22Rv1 (cell line): ENCODE measurements at regions not wholly inside any gene's neighbourhood (a gene's known extent, or its start where the extent isn't known, plus 50 kb on each side); places are given as distances from the start of the nearest gene placed in this dataset.

Source experiments
- H3K27ac ChIP-seq: fragments of 450-650 bp; 2 replicates; pipeline ENCODE4 v1.5.1; 2017
- ZFX ChIP-seq: fragments of 450-650 bp; IDR thresholded peaks from 2 replicates; pipeline ENCODE4 v1.6.1; 2017; ENCODE audit warnings: antibody characterized with exemption, borderline replicate concordance
- TF ChIP-seq, protein P1 (sequence below): fragments of 450-650 bp; IDR thresholded peaks from 2 replicates; pipeline ENCODE4 v1.5.1; 2017; ENCODE audit warnings: mild to moderate bottlenecking

DNA sequence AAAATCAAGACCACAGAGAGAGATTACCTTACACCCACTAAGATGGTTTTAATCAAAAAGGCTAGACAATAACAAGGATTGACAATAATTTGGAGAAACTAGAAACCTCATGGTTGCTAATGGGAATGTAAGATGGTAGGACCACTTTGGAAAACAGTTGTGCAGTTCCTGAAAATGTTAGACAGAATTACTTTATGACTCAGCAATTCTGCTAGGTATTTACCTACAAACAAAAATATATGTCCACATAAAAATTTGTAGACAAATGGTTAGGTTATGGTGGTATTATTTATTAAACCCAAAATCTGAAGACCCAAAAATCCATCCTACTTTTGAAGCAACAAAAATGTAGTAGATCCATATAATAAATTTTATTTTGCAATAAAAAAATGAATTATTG is 1027.0 kb upstream of the ADGRL3 start:
- TF ChIP-seq ZFX: no peak
- TF ChIP-seq, protein P1, sequence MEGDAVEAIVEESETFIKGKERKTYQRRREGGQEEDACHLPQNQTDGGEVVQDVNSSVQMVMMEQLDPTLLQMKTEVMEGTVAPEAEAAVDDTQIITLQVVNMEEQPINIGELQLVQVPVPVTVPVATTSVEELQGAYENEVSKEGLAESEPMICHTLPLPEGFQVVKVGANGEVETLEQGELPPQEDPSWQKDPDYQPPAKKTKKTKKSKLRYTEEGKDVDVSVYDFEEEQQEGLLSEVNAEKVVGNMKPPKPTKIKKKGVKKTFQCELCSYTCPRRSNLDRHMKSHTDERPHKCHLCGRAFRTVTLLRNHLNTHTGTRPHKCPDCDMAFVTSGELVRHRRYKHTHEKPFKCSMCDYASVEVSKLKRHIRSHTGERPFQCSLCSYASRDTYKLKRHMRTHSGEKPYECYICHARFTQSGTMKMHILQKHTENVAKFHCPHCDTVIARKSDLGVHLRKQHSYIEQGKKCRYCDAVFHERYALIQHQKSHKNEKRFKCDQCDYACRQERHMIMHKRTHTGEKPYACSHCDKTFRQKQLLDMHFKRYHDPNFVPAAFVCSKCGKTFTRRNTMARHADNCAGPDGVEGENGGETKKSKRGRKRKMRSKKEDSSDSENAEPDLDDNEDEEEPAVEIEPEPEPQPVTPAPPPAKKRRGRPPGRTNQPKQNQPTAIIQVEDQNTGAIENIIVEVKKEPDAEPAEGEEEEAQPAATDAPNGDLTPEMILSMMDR: no peak
- no peak overlapping the region for H3K27ac ChIP-seq

DNA sequence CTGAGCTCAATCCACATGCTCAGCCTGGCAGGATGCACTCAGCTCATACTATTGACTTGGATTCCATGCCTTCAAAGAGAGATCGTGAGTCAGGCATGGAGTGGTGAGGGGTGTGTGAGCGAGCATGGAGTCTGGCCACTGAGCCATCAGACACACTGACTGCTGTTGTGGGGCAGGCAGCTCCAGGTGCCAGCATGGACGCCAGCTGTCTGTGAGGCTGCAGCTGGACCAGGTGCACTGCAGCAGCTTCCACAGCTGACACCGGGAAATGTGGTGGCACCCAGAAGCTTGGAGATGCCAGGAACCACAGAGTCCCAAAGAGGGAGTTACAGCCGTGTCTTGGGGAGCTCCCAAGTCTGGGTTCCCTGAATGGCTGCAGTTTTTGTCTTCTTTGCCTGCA is 1026.4 kb upstream of the ADGRL3 start:
- no peak overlapping the region for H3K27ac ChIP-seq
- no peak for TF ChIP-seq ZFX
- TF ChIP-seq, protein P1: no peak

DNA sequence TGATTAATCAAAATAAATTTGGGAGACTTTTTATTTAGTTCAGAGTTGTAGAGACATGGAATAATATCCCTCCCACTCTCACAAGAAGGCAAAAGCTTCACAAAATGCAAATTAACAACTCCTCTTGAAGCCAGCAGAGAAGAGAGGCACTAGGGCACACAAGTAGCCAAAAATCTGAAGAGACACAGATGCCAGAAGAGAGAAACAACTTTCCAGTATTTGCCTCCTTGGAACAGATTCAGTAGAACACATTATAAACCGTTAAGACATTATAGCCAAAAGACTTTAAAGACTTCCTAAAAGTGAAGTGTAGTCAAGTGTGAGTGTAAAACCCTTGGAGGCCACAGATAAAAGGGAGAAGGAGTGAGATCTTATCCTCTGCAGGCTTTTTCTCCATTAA is 1024.9 kb upstream of the ADGRL3 start:
- H3K27ac ChIP-seq: no peak overlapping the region
- no peak for TF ChIP-seq ZFX
- TF ChIP-seq, protein P1: no peak

DNA sequence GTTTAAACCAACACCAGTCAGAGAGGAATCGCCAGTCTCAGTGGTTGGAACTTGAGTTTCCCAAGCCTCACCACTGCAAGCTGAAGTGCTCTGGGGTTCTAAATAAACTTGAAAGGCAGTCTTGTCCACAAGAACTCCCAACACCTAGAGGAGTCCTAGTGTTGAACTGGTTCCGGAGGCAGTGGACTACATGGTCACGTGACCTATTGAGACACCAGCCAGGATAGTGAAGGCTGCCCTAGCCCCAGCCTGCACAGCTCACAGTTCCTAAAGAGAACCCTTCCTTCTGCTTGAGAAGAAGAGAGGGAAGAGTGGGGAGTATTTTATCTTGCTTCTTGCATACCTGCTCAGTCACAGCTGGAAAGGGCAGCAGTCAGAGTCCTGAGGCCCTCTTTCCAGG is 1012.7 kb upstream of the ADGRL3 start:
- H3K27ac ChIP-seq: no peak overlapping the region
- no peak for TF ChIP-seq ZFX
- TF ChIP-seq, protein P1: no peak

DNA sequence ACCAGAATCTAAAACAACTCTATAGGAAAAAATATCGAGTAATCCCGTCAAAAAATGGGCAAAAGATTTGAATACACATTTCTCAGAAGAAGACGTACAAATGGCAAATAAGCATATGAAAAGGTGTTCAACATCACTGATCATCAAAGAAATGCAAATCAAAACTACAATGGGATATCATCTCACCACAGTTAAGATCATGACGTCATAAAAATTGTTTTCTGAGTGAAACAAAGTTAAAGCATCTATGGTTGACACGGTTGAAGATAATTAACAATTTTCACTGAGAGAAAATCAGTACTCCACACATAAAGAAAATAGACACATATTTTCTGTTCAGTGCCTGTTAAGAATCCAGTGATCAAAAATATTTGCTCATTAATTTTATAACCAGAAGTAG is 1010.8 kb upstream of the ADGRL3 start:
- H3K27ac ChIP-seq: no peak overlapping the region
- no peak for TF ChIP-seq ZFX
- TF ChIP-seq, protein P1: no peak

DNA sequence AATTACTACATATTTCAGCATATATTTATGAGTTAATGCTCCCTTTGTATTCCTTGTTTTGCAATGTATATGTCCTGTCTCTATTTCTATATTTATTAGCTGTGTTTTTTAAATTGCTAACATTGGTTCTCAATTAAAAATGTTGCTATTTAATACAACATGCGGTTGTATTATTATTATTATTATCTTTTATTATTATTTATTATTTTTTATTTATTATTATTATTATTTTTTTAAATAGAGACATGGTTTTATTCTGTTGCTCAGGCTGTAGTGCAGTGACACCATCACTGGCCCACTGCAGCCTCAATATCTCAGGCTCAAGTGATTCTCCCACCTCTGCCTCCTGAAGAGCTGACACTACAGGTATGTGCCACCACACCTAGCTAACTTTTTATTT is 1005.9 kb upstream of the ADGRL3 start:
- no peak overlapping the region for H3K27ac ChIP-seq
- TF ChIP-seq, protein P1: no peak
- no peak for TF ChIP-seq ZFX

DNA sequence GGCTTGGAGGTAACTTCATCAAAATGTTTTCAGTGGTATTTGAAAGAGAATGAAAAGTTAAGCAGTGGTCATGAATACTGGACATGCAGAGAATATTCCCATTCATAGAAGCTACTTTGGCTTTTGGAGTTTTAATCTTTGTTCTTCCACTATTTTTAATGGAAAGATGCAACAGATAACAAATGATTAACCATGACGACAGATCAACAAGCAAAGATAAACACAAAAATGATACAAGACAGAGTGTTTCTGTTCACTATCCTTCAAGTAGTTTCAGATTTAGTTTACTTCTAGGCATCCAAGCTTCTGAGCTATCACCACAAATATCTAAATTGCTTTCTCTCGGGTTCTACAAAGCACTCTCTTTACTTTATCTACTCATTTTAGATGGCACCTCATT is 1004.9 kb upstream of the ADGRL3 start:
- TF ChIP-seq, protein P1: no peak
- no peak for TF ChIP-seq ZFX
- peak overlapping the region; percentile 38 for H3K27ac ChIP-seq
